ENCODE measurements at regions not wholly inside any gene's neighbourhood (a gene's known extent, or its start where the extent isn't known, plus 50 kb on each side); places are given as distances from the start of the nearest gene placed in this dataset.

DNA sequence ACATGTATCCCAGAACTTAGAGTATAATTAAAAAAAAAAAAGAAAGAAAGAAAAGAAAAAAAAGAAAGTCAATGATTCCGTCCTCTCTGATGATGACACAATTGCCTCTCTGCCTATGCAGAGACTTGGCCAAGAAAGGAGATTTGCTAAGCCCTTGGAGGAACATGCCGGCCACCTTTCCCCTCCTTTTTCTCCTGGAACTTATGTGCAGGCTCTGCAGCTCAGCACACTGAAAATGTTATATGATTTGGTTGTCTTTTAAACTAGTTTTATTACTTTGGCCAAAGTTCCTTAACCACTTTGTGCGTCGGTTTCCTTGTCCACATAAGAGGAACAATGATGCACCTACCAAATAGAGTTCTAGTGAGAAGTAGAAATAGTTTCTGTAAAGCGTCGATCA, 111.4 kb upstream of the ZNF644 start:
- no peak for ATAC-seq (ENCODE audit: low FRiP score)
- TF ChIP-seq, protein P1, sequence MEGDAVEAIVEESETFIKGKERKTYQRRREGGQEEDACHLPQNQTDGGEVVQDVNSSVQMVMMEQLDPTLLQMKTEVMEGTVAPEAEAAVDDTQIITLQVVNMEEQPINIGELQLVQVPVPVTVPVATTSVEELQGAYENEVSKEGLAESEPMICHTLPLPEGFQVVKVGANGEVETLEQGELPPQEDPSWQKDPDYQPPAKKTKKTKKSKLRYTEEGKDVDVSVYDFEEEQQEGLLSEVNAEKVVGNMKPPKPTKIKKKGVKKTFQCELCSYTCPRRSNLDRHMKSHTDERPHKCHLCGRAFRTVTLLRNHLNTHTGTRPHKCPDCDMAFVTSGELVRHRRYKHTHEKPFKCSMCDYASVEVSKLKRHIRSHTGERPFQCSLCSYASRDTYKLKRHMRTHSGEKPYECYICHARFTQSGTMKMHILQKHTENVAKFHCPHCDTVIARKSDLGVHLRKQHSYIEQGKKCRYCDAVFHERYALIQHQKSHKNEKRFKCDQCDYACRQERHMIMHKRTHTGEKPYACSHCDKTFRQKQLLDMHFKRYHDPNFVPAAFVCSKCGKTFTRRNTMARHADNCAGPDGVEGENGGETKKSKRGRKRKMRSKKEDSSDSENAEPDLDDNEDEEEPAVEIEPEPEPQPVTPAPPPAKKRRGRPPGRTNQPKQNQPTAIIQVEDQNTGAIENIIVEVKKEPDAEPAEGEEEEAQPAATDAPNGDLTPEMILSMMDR (IDR thresholded peaks at IDR 0.05): no peak
- DNase-seq (ENCODE audit: low spot score): no peak

- ATAC-seq (ENCODE audit: low FRiP score) (no peak), DNase-seq (ENCODE audit: low spot score) (no peak)
- TF ChIP-seq, protein P1 (IDR thresholded peaks at IDR 0.05): no peak
These were observed 108.6 kb upstream of the ZNF644 start for GRCh38 chr1:91130256-91130985.

DNA sequence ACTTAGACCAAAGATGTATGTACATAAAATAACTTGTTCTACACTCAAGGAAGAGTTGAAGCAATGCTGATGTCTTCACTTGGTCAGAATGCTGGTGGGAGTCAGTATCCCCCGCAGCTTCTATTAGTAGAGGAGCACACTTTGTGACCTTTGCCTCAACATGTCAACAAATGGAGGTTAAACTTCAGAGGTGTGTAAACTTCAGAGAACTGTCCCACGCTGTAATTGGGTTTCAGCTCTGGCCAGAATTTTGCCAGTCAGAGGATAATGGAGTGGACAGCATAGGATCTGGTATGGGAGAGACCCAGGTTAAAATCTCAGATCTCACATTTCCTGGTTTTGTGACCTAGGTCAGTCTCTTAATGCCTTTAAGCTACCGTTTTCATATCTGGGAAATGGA, 107.6 kb upstream of the ZNF644 start:
- TF ChIP-seq, protein P1 (IDR thresholded peaks at IDR 0.05): no peak
- no peak for ATAC-seq (ENCODE audit: low FRiP score)
- DNase-seq (ENCODE audit: low spot score): no peak

DNA sequence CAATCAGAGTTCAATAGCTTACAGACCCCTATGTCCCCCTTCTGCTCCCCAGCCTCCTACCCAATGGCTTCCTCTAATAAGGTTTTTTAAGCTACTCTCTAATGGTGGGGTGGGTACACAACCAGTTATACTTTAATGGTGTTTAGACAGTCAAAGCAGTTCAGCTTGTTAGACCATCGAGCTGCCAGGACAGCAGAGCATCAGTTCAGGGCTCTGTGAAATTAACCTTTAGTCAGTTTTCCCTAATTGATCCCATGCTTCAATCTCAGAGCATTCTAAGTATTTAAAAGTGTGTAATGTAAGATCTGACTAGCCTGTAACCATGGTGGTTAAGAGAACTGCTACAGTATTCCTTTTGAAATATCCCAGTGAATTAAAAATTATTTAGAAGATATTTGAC, 107.2 kb upstream of the ZNF644 start:
- DNase-seq (ENCODE audit: low spot score) (no peak), ATAC-seq (ENCODE audit: low FRiP score) (no peak)
- TF ChIP-seq, protein P1 (IDR thresholded peaks at IDR 0.05): no peak

DNA sequence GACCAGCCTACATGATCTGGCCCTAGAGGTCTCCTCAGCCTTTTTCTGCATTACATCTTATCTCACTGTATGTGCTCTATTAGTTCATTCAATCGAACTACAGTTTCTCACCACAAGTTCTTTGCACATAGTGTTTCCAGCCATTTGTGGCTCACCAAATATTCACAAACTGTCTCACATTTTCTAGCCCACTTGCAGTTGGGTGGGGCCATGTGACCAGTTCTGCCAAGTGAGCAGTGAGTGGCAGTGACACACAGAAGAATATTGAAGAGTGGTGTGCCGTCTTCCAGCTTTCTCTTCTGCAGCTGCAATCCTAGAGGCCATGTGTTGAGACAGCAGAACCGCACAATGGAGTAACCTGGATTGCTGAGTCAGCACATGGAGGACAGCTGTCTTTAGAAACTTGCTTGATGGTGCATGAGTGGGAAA, 103.2 kb upstream of the ZNF644 start:
- ATAC-seq (ENCODE audit: low FRiP score): no peak
- DNase-seq (ENCODE audit: low spot score): no peak
- TF ChIP-seq, protein P1 (IDR thresholded peaks at IDR 0.05): no peak

DNA sequence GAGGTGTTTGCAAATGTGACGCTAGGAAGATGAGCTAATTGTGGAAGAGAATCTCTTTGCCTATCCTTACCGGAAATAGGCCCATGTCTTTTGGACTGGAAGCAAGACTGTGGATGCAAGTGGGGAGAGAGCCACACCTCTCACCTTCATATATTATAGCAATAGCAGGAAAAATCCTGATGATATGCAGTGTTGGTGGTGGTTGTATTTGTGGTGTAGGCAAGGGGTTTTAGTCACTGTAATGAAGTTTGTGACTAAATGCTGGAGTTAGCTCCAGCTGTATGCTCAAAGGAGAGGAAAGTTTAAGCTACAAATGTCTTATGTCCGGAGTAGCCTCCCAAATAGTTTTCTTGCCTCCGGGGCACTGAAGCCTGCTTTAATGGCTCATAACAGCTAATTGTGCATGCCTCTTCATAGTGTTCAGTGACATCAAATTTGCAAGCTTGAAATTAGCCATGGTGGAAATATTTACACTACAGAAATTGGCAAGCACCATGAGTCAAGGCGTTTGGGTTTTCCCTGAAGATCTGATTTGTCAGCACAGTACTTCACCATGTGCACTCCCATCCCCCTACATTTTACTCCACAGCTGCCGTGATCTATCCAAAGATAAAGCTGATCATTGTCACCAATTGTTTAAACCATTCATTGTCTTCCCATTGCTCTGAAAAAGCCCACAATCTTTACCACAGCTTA, 102.6 kb upstream of the ZNF644 start:
- TF ChIP-seq, protein P1 (IDR thresholded peaks at IDR 0.05): no peak
- no peak for ATAC-seq (ENCODE audit: low FRiP score)
- no peak for DNase-seq (ENCODE audit: low spot score)

- ATAC-seq (ENCODE audit: low FRiP score): no peak
- TF ChIP-seq, protein P1 (IDR thresholded peaks at IDR 0.05): no peak
- no peak for DNase-seq (ENCODE audit: low spot score)
These were observed 101.9 kb upstream of the ZNF644 start for GRCh38 chr1:91123773-91124172.
